Activated T-helper 1 cell treated with anti-CD3 and anti-CD28 coated beads, Interleukin-2, amount 50 U/mL, for 16 hours (primary cell): ENCODE measurements at regions not wholly inside any gene's neighbourhood (a gene's known extent, or its start where the extent isn't known, plus 50 kb on each side); places are given as distances from the start of the nearest gene placed in this dataset.
"Not testable (repeated sequence)": the region's sequence is repeated elsewhere in the genome, so short reads cannot be mapped to it uniquely, and the experiment has no call there.

ENCODE experiments used
- DNase-seq, 2 donors: peaks; one replicate each; pipeline ENCODE4 v3.0.0-alpha.2; 2020; ENCODE audit warnings: low read depth in 1 of 2, low spot score in 1 of 2

GRCh38 chr5:136749016-136749415 is 383.7 kb upstream of the TRPC7 start:
- no peak for DNase-seq

- no peak for DNase-seq
These were observed 377.7 kb upstream of the TRPC7 start for GRCh38 chr5:136743052-136743451.

GRCh38 chr5:136740228-136740627 is 374.9 kb upstream of the TRPC7 start:
- no peak for DNase-seq

DNA sequence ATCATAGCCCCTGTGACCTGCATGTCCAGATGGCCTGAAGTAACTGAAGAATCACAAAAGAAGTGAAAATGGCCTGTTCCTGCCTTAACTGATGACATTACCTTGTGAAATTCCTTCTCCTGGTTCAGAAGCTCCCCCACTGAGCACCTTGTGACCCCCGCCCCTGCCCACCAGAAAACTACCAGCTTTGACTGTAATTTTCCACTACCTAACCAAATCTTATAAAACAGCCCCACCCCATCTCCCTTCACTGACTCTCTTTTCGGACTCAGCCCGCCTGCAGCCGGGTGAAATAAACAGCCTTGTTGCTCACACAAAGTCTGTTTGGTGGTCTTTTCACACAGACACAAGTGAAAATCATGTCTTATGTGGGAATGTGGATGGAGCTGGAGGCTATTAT is 373.9 kb upstream of the TRPC7 start:
- DNase-seq, result not testable (repeated sequence)

DNA sequence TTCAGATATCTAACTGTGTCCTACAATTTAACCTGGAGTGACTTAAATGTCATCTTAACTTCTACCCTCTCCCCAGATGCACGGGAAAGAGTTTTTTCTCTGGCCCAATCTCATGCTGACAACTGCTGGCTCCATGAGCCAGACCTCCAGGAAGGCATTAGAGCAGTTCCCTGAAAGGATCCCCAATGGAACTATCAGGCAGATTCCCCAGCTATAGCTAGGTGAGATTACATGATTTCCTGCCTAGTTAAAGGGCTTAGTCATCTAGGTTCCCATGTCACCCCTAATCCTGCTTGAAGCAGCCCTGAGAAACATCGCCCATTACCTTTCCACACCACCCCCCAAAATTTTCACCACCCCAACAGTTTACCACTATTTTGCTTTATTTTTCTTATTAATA is 373.5 kb upstream of the TRPC7 start:
- DNase-seq, result no peak

DNA sequence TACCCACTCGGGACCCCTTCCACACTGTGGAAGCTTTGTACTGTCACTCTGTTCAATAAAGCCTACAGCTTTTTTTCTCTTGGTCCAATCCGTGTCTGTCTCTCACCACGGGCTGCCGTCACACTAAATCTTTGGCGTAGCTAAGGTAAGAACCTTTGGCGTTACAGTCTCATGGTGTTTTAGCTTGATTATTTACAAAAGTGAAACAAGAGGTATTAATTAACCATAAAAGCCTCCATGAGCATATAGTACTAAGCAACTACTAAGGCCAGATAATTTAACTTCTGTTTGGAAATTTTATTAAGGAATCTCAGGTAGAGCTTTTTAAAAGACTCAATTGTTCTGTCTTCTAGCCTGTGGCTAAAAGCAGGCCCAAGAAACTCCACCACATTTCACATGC is 370.7 kb upstream of the TRPC7 start:
- no peak for DNase-seq

DNA sequence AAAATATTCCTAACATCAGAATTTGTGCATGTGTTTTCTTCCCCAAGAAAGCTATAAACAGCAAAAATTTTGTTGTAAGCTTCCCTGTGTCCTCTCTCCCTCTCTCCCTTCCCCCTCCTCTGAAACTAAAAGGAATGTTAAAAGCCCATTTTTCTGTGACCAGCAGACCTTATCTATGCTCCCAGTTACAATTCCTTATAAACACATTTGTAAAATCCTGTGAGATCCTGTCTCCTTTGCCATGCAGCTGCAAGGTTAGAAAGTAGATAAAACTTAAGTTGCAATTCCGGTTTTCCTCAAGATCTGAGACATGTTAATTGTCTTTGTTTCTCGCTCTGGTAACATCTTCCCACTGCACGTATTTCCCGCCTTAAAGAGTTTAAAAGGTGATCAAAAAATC is 370.3 kb upstream of the TRPC7 start:
- not testable (repeated sequence) for DNase-seq

- DNase-seq, result no peak
These were observed 369.3 kb upstream of the TRPC7 start for GRCh38 chr5:136734628-136735027.

- no peak for DNase-seq
These were observed 367.4 kb upstream of the TRPC7 start for GRCh38 chr5:136732751-136733150.

DNA sequence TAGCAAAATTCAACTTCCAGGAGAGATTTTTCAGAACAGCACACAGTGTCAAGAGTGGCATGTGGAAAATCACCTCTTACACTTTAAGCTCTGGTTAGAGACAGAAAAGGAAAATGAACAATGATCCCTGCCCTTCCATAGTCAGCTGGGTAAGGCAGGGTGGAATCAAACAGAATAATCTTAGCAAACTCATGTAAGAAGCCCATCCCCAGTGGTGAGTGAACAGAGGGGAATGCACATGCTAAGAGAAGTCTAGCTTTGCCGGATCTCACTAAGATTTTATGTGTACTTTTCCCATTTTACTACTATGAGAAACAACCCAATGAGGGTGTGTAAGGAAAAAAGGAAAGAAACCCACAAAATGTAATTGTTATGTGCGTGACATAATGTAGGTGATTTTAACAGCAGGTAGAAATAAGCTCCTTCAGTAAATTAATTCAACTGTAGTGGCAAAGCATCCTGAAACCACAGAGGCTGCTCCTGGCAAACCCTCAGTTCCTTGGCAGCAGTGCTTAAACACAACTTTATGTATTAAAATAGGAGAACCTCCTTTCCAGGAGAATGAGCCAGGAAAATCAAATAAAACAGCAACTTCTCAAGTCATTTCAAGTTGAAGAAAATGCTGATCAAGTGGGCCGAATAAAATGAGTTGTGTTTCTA is 366.0 kb upstream of the TRPC7 start:
- no peak for DNase-seq

DNA sequence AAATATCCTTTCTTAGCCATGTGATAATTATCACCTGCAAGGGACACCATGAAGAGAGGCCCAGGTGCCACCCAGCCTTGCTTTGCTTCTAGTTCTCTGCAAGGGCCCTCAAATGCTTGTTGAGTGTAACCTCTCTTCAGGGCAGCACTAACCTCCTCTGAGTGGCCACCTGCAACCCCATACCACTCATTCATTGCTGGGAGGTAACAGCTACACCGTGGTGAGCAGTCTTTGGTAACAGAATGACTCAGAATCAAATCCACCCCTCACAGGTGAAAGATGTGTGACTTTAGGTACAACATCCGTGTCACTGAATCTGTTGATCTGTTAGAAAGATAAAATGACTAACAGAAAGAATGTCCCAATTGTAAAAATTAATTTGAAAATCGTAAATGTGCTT is 365.1 kb upstream of the TRPC7 start:
- no peak for DNase-seq

GRCh38 chr5:136729901-136730355 is 364.6 kb upstream of the TRPC7 start:
- no peak for DNase-seq

- DNase-seq, result no peak
These were observed 361.2 kb upstream of the TRPC7 start for GRCh38 chr5:136726506-136726905.

DNA sequence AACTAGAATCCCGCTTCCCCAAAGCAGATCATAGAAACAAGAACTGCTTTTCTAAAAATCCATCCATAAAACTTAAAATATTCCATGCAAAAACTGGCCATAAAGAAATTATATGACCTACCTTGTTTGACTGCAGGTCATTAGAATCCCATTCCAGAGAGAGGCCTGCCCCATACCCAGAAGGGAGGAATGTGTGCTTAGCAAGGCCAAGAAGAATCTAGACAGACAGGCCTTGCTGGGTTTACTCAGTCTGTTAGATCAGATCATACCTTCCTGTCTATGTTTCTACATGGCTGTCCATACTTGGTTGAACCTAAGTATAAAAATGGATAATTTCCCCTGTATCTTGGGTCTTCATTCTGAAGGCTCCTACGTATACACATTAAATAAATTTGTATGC is 358.8 kb upstream of the TRPC7 start:
- no peak for DNase-seq

DNA sequence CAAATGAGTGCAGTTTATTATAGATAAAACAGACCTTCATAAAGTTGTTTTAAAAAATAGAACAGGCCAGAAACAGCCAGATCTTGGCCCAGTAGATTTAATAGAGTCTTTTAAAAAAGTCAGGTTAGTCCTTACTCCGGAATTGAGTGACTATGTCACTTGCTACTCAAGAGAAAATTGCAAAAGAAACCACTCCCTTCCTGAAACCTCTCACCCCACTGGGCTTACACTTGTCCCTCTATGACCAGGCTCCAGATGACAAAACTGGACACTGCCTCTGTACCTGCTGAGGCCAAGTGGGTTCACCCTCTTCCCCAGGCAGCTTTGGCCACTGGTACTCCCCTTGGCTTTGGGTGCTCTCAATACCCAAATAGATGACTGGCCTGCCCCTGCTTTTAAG is 357.2 kb upstream of the TRPC7 start:
- no peak for DNase-seq

- DNase-seq, result no peak
These were observed 356.7 kb upstream of the TRPC7 start for GRCh38 chr5:136722086-136722485.

GRCh38 chr5:136720674-136721073 is 355.3 kb upstream of the TRPC7 start:
- DNase-seq, result no peak

GRCh38 chr5:136717917-136718316 is 352.6 kb upstream of the TRPC7 start:
- DNase-seq, result no peak

GRCh38 chr5:136714286-136714685 is 348.9 kb upstream of the TRPC7 start:
- DNase-seq, result no peak

DNA sequence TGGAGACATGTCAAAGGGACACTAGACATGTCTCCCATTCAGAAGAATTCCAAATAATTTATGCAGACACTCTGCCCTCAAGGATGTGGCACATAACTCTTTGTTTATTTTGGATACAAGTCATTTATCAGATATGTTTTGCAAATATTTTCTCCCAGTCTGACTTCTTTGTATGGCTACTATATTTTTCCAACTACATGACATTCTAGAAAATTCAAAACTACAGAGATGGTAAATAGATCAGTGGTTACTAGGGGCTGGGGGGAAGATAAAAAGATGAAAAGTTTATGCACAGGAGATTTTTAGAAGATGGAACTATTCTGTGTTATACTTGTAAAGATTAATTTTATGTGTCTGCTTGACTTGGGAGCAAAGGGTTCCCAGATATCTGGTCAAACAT is 347.3 kb upstream of the TRPC7 start:
- no peak for DNase-seq

- no peak for DNase-seq
These were observed 345.5 kb upstream of the TRPC7 start for GRCh38 chr5:136710834-136711233.

- DNase-seq, result no peak
These were observed 338.4 kb upstream of the TRPC7 start for GRCh38 chr5:136703706-136704105.

GRCh38 chr5:136703036-136703435 is 337.7 kb upstream of the TRPC7 start:
- no peak for DNase-seq

DNA sequence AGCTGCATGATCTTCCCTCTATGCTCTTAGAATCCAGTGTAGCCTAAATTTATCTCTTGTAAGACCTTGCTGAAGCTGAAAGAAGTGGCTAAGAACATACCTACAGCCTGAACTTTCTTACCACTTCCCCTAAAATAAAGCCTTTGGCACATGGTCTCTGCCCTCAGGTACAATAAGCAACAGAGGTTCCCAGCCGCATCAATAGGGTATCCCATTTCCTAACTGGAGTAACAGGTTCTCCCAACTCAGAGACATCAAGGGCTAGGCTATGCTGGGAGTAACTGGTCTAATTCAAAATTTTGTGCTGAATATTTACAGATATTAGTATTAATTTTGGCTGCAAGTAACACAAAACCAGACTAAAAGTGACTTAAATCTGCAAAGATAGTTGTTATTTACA is 335.8 kb upstream of the TRPC7 start:
- DNase-seq, result no peak
